Stimulated activated CD4-positive, alpha-beta T cell treated with anti-CD3 and anti-CD28 coated beads, Interleukin-12 subunit alpha, Interleukin-12 subunit beta, amount 100 ng/mL, for 24 hours (primary cell): ENCODE measurements at regions not wholly inside any gene's neighbourhood (a gene's known extent, or its start where the extent isn't known, plus 50 kb on each side); places are given as distances from the start of the nearest gene placed in this dataset.

Experiments used
- DNase-seq, 2 experiments: peaks; one replicate each; pipeline ENCODE4 v3.0.0-alpha.2; 2020; ENCODE audit warnings: low read depth in 2 of 2

GRCh38 chr5:8137941-8138550 lies 269.1 kb downstream of the MTRR start:
- DNase-seq: no peak

GRCh38 chr5:8138884-8139283 lies 269.9 kb downstream of the MTRR start:
- no peak for DNase-seq

- DNase-seq: no peak
These were observed 281.8 kb downstream of the MTRR start for GRCh38 chr5:8150791-8151190.

GRCh38 chr5:8156706-8157105 lies 287.8 kb downstream of the MTRR start:
- DNase-seq: no peak

GRCh38 chr5:8157320-8157822 lies 288.4 kb downstream of the MTRR start:
- DNase-seq: no peak

- DNase-seq: no peak
These were observed 307.2 kb downstream of the MTRR start for GRCh38 chr5:8176101-8176693.

GRCh38 chr5:8184455-8185063 lies 315.6 kb downstream of the MTRR start:
- DNase-seq: peak in 1 of 2 experiments; percentile 39

GRCh38 chr5:8185852-8186251 lies 316.9 kb downstream of the MTRR start:
- no peak for DNase-seq

GRCh38 chr5:8188874-8189565 lies 320.1 kb downstream of the MTRR start:
- DNase-seq: no peak

- no peak for DNase-seq
These were observed 323.9 kb downstream of the MTRR start for GRCh38 chr5:8192840-8193239.

- no peak for DNase-seq
These were observed 327.1 kb downstream of the MTRR start for GRCh38 chr5:8196061-8196460.

GRCh38 chr5:8208307-8208706 lies 339.4 kb downstream of the MTRR start:
- no peak for DNase-seq

GRCh38 chr5:8209500-8209899 lies 340.6 kb downstream of the MTRR start:
- DNase-seq: no peak

GRCh38 chr5:8213701-8214240 lies 344.8 kb downstream of the MTRR start:
- DNase-seq: no peak

GRCh38 chr5:8216921-8217320 lies 348.0 kb downstream of the MTRR start:
- DNase-seq: no peak

GRCh38 chr5:8226148-8226547 lies 357.2 kb downstream of the MTRR start:
- DNase-seq: no peak

- no peak for DNase-seq
These were observed 358.2 kb downstream of the MTRR start for GRCh38 chr5:8227112-8227511.

- DNase-seq: no peak
These were observed 360.6 kb downstream of the MTRR start for GRCh38 chr5:8229551-8229950.

GRCh38 chr5:8230868-8231267 lies 361.9 kb downstream of the MTRR start:
- no peak for DNase-seq

- DNase-seq: no peak
These were observed 364.5 kb downstream of the MTRR start for GRCh38 chr5:8233479-8233878.

- DNase-seq: no peak
These were observed 365.3 kb downstream of the MTRR start for GRCh38 chr5:8234179-8234770.

- DNase-seq: no peak
These were observed 369.1 kb downstream of the MTRR start for GRCh38 chr5:8238080-8238479.
